ENCODE measurements at regions not wholly inside any gene's neighbourhood (a gene's known extent, or its start where the extent isn't known, plus 50 kb on each side); places are given as distances from the start of the nearest gene placed in this dataset.

GRCh38 chr10:88101666-88102065 lies 238.2 kb downstream of the PTEN start:
- no peak for DNase-seq (ENCODE audit: low read depth)
- H3K4me3 ChIP-seq (ENCODE audit: low read depth, low read length): no peak overlapping the region
- TF ChIP-seq CTCF (IDR thresholded peaks at IDR 0.05; ENCODE audit: control insufficient read depth, extremely low read depth, insufficient read depth): no peak

GRCh38 chr10:88103576-88103975 lies 240.2 kb downstream of the PTEN start:
- no peak for DNase-seq (ENCODE audit: low read depth)
- no peak overlapping the region for H3K4me3 ChIP-seq (ENCODE audit: low read depth, low read length)
- TF ChIP-seq CTCF (IDR thresholded peaks at IDR 0.05; ENCODE audit: control insufficient read depth, extremely low read depth, insufficient read depth): no peak

GRCh38 chr10:88104223-88104622 lies 240.8 kb downstream of the PTEN start:
- TF ChIP-seq CTCF (IDR thresholded peaks at IDR 0.05; ENCODE audit: control insufficient read depth, extremely low read depth, insufficient read depth): no peak
- no peak for DNase-seq (ENCODE audit: low read depth)
- H3K4me3 ChIP-seq (ENCODE audit: low read depth, low read length): no peak overlapping the region

GRCh38 chr10:88106366-88106765 lies 242.9 kb downstream of the PTEN start:
- TF ChIP-seq CTCF (IDR thresholded peaks at IDR 0.05; ENCODE audit: control insufficient read depth, extremely low read depth, insufficient read depth): no peak
- no peak for DNase-seq (ENCODE audit: low read depth)

GRCh38 chr10:88107296-88108097 lies 244.1 kb downstream of the PTEN start:
- DNase-seq (ENCODE audit: low read depth): no peak
- H3K4me3 ChIP-seq (ENCODE audit: low read depth, low read length): no peak overlapping the region
- no peak for TF ChIP-seq CTCF (IDR thresholded peaks at IDR 0.05; ENCODE audit: control insufficient read depth, extremely low read depth, insufficient read depth)

More at GRCh38 chr10:88106366-88106765, 242.9 kb downstream of the PTEN start:
- no peak overlapping the region for H3K4me3 ChIP-seq (ENCODE audit: low read depth, low read length)

GRCh38 chr10:88108115-88108610 lies 244.7 kb downstream of the PTEN start:
- TF ChIP-seq CTCF (IDR thresholded peaks at IDR 0.05; ENCODE audit: control insufficient read depth, extremely low read depth, insufficient read depth): no peak
- no peak for DNase-seq (ENCODE audit: low read depth)
- H3K4me3 ChIP-seq (ENCODE audit: low read depth, low read length): no peak overlapping the region

- no peak for DNase-seq (ENCODE audit: low read depth)
- TF ChIP-seq CTCF (IDR thresholded peaks at IDR 0.05; ENCODE audit: control insufficient read depth, extremely low read depth, insufficient read depth): no peak
- H3K4me3 ChIP-seq (ENCODE audit: low read depth, low read length): no peak overlapping the region
Measured at GRCh38 chr10:88110355-88110754, 246.9 kb downstream of the PTEN start.

All from LNCaP clone FGC (cell line).